ENCODE measurements at regions not wholly inside any gene's neighbourhood (a gene's known extent, or its start where the extent isn't known, plus 50 kb on each side); places are given as distances from the start of the nearest gene placed in this dataset.

- Histone ChIP-seq H3K4me3 (ENCODE audit: low read length) (no peak overlapping the region), H3K9me3 (ENCODE audit: control insufficient read depth, low read length) (peaks cover 3% of the 10 kb centered on the region), H3K27me3 (replicated peaks; ENCODE audit: control insufficient read depth, insufficient read depth, low read length) (peaks cover 16% of the 10 kb centered on the region), H3K36me3 (ENCODE audit: control insufficient read depth, insufficient read depth, low read length, severe bottlenecking) (no peaks in the 10 kb centered on the region), H3K9ac (ENCODE audit: low read length) (no peak overlapping the region), H3K4me1 (ENCODE audit: control insufficient read depth, insufficient read depth, low read length) (peaks cover 12% of the 10 kb centered on the region)
- no peak for DNase-seq (ENCODE audit: low read depth)
Measured at GRCh38 chr5:179497636-179498340, 52.6 kb upstream of the RUFY1 start.

GRCh38 chr5:179495906-179496455, 54.4 kb upstream of the RUFY1 start:
- Histone ChIP-seq H3K9me3 (ENCODE audit: control insufficient read depth, low read length) (peaks cover 5% of the 10 kb centered on the region), H3K36me3 (ENCODE audit: control insufficient read depth, insufficient read depth, low read length, severe bottlenecking) (no peaks in the 10 kb centered on the region), H3K4me1 (ENCODE audit: control insufficient read depth, insufficient read depth, low read length) (peaks cover 12% of the 10 kb centered on the region), H3K4me3 (ENCODE audit: low read length) (no peak overlapping the region), H3K9ac (ENCODE audit: low read length) (no peak overlapping the region), H3K27me3 (replicated peaks; ENCODE audit: control insufficient read depth, insufficient read depth, low read length) (peaks cover 16% of the 10 kb centered on the region)
- no peak for DNase-seq (ENCODE audit: low read depth)

GRCh38 chr5:179494774-179495526, 55.4 kb upstream of the RUFY1 start:
- peaks cover 4% of the 10 kb centered on the region for H3K9me3 ChIP-seq (ENCODE audit: control insufficient read depth, low read length)
- H3K27me3 ChIP-seq (replicated peaks; ENCODE audit: control insufficient read depth, insufficient read depth, low read length) = peaks cover 16% of the 10 kb centered on the region
- no peak for DNase-seq (ENCODE audit: low read depth)
- H3K9ac ChIP-seq (ENCODE audit: low read length) = no peak overlapping the region
- peaks cover 12% of the 10 kb centered on the region for H3K4me1 ChIP-seq (ENCODE audit: control insufficient read depth, insufficient read depth, low read length)
- H3K4me3 ChIP-seq (ENCODE audit: low read length) = no peak overlapping the region
- no peaks in the 10 kb centered on the region for H3K36me3 ChIP-seq (ENCODE audit: control insufficient read depth, insufficient read depth, low read length, severe bottlenecking)

GRCh38 chr5:179488975-179489374, 61.4 kb upstream of the RUFY1 start:
- Histone ChIP-seq H3K27me3 (replicated peaks; ENCODE audit: control insufficient read depth, insufficient read depth, low read length) (no peaks in the 10 kb centered on the region), H3K4me3 (ENCODE audit: low read length) (no peak overlapping the region), H3K9ac (ENCODE audit: low read length) (no peak overlapping the region), H3K9me3 (ENCODE audit: control insufficient read depth, low read length) (peaks cover 4% of the 10 kb centered on the region), H3K4me1 (ENCODE audit: control insufficient read depth, insufficient read depth, low read length) (peaks cover 3% of the 10 kb centered on the region), H3K36me3 (ENCODE audit: control insufficient read depth, insufficient read depth, low read length, severe bottlenecking) (no peaks in the 10 kb centered on the region)
- peak; percentile 33 for DNase-seq (ENCODE audit: low read depth)

- H3K4me1 ChIP-seq (ENCODE audit: control insufficient read depth, insufficient read depth, low read length) = no peaks in the 10 kb centered on the region
- H3K9me3 ChIP-seq (ENCODE audit: control insufficient read depth, low read length) = peaks cover 4% of the 10 kb centered on the region
- H3K9ac ChIP-seq (ENCODE audit: low read length) = no peak overlapping the region
- DNase-seq (ENCODE audit: low read depth) = no peak
- no peaks in the 10 kb centered on the region for H3K36me3 ChIP-seq (ENCODE audit: control insufficient read depth, insufficient read depth, low read length, severe bottlenecking)
- H3K27me3 ChIP-seq (replicated peaks; ENCODE audit: control insufficient read depth, insufficient read depth, low read length) = no peaks in the 10 kb centered on the region
- no peak overlapping the region for H3K4me3 ChIP-seq (ENCODE audit: low read length)
Measured at GRCh38 chr5:179488491-179488890, 61.9 kb upstream of the RUFY1 start.

GRCh38 chr5:179487145-179487544, 63.2 kb upstream of the RUFY1 start:
- Histone ChIP-seq H3K4me3 (ENCODE audit: low read length) (no peak overlapping the region), H3K36me3 (ENCODE audit: control insufficient read depth, insufficient read depth, low read length, severe bottlenecking) (no peaks in the 10 kb centered on the region), H3K9ac (ENCODE audit: low read length) (no peak overlapping the region), H3K4me1 (ENCODE audit: control insufficient read depth, insufficient read depth, low read length) (no peaks in the 10 kb centered on the region), H3K9me3 (ENCODE audit: control insufficient read depth, low read length) (peaks cover 4% of the 10 kb centered on the region), H3K27me3 (replicated peaks; ENCODE audit: control insufficient read depth, insufficient read depth, low read length) (no peaks in the 10 kb centered on the region)
- no peak for DNase-seq (ENCODE audit: low read depth)

- H3K27me3 ChIP-seq (replicated peaks; ENCODE audit: control insufficient read depth, insufficient read depth, low read length) = no peaks in the 10 kb centered on the region
- DNase-seq (ENCODE audit: low read depth) = peak; percentile 28
- peaks cover 4% of the 10 kb centered on the region for H3K9me3 ChIP-seq (ENCODE audit: control insufficient read depth, low read length)
- no peaks in the 10 kb centered on the region for H3K4me1 ChIP-seq (ENCODE audit: control insufficient read depth, insufficient read depth, low read length)
- no peak overlapping the region for H3K4me3 ChIP-seq (ENCODE audit: low read length)
- H3K9ac ChIP-seq (ENCODE audit: low read length) = no peak overlapping the region
- no peaks in the 10 kb centered on the region for H3K36me3 ChIP-seq (ENCODE audit: control insufficient read depth, insufficient read depth, low read length, severe bottlenecking)
Measured at GRCh38 chr5:179486596-179487051, 63.7 kb upstream of the RUFY1 start.

GRCh38 chr5:179485845-179486575, 64.3 kb upstream of the RUFY1 start:
- Histone ChIP-seq H3K27me3 (replicated peaks; ENCODE audit: control insufficient read depth, insufficient read depth, low read length) (no peaks in the 10 kb centered on the region), H3K9me3 (ENCODE audit: control insufficient read depth, low read length) (peaks cover 5% of the 10 kb centered on the region), H3K4me1 (ENCODE audit: control insufficient read depth, insufficient read depth, low read length) (no peaks in the 10 kb centered on the region), H3K4me3 (ENCODE audit: low read length) (no peak overlapping the region), H3K9ac (ENCODE audit: low read length) (no peak overlapping the region), H3K36me3 (ENCODE audit: control insufficient read depth, insufficient read depth, low read length, severe bottlenecking) (no peaks in the 10 kb centered on the region)
- DNase-seq (ENCODE audit: low read depth) = no peak

- no peaks in the 10 kb centered on the region for H3K36me3 ChIP-seq (ENCODE audit: control insufficient read depth, insufficient read depth, low read length, severe bottlenecking)
- H3K9ac ChIP-seq (ENCODE audit: low read length) = no peak overlapping the region
- DNase-seq (ENCODE audit: low read depth) = no peak
- H3K9me3 ChIP-seq (ENCODE audit: control insufficient read depth, low read length) = peaks cover 9% of the 10 kb centered on the region
- no peaks in the 10 kb centered on the region for H3K4me1 ChIP-seq (ENCODE audit: control insufficient read depth, insufficient read depth, low read length)
- H3K27me3 ChIP-seq (replicated peaks; ENCODE audit: control insufficient read depth, insufficient read depth, low read length) = no peaks in the 10 kb centered on the region
- H3K4me3 ChIP-seq (ENCODE audit: low read length) = no peak overlapping the region
Measured at GRCh38 chr5:179484761-179485160, 65.6 kb upstream of the RUFY1 start.

- no peaks in the 10 kb centered on the region for H3K4me1 ChIP-seq (ENCODE audit: control insufficient read depth, insufficient read depth, low read length)
- no peaks in the 10 kb centered on the region for H3K27me3 ChIP-seq (replicated peaks; ENCODE audit: control insufficient read depth, insufficient read depth, low read length)
- no peaks in the 10 kb centered on the region for H3K36me3 ChIP-seq (ENCODE audit: control insufficient read depth, insufficient read depth, low read length, severe bottlenecking)
- H3K9ac ChIP-seq (ENCODE audit: low read length) = no peak overlapping the region
- no peak for DNase-seq (ENCODE audit: low read depth)
- peaks cover 9% of the 10 kb centered on the region for H3K9me3 ChIP-seq (ENCODE audit: control insufficient read depth, low read length)
- H3K4me3 ChIP-seq (ENCODE audit: low read length) = no peak overlapping the region
Measured at GRCh38 chr5:179484201-179484600, 66.2 kb upstream of the RUFY1 start.

- no peak overlapping the region for H3K9ac ChIP-seq (ENCODE audit: low read length)
- no peak for DNase-seq (ENCODE audit: low read depth)
- H3K4me1 ChIP-seq (ENCODE audit: control insufficient read depth, insufficient read depth, low read length) = no peaks in the 10 kb centered on the region
- H3K4me3 ChIP-seq (ENCODE audit: low read length) = no peak overlapping the region
- H3K9me3 ChIP-seq (ENCODE audit: control insufficient read depth, low read length) = peaks cover 9% of the 10 kb centered on the region
- no peaks in the 10 kb centered on the region for H3K36me3 ChIP-seq (ENCODE audit: control insufficient read depth, insufficient read depth, low read length, severe bottlenecking)
- H3K27me3 ChIP-seq (replicated peaks; ENCODE audit: control insufficient read depth, insufficient read depth, low read length) = no peaks in the 10 kb centered on the region
Measured at GRCh38 chr5:179478624-179479023, 71.7 kb upstream of the RUFY1 start.
